WTC11 (cell line): ENCODE measurements at regions not wholly inside any gene's neighbourhood (a gene's known extent, or its start where the extent isn't known, plus 50 kb on each side); places are given as distances from the start of the nearest gene placed in this dataset.

Experiments used
- ATAC-seq: fragments of 200-7000 bp; cut with Tn5 transposase; 2 replicates; pipeline ENCODE4 v1.10.0; 2021; ENCODE audit warnings: mild to moderate bottlenecking, moderate library complexity
- CTCF ChIA-PET: fragments of 300-600 bp; sonication (Branson Sonifier 250); formaldehyde crosslinking; loops from one replicate; lab custom pipeline; 2021; ENCODE audit warnings: antibody characterized with exemption; lab: Charles Lee
- POLR2A ChIA-PET: fragments of 350-600 bp; sonication (Branson Sonifier 250); formaldehyde crosslinking; loops from one replicate; lab custom pipeline; 2021; ENCODE audit warnings: antibody characterized with exemption; lab: Charles Lee
- DNase-seq: peaks from one replicate; pipeline ENCODE4 v3.0.0; 2021; ENCODE audit warnings: low spot score
- H3K27ac Mint-ChIP-seq: 2 replicates; pipeline ENCODE4 v1.8.0; 2021; ENCODE audit warnings: mixed read lengths
- H3K27me3 Mint-ChIP-seq: 2 replicates; pipeline ENCODE4 v1.8.0; 2021; ENCODE audit warnings: low read depth, mild to moderate bottlenecking, moderate library complexity, mixed read lengths
- H3K36me3 Mint-ChIP-seq: 2 replicates; pipeline ENCODE4 v1.8.0; 2021; ENCODE audit warnings: mixed read lengths
- H3K4me1 Mint-ChIP-seq: 2 replicates; pipeline ENCODE4 v1.8.0; 2022; ENCODE audit warnings: mixed read lengths
- H3K4me3 Mint-ChIP-seq: 2 replicates; pipeline ENCODE4 v1.8.0; 2021; ENCODE audit warnings: mild to moderate bottlenecking, moderate library complexity, mixed read lengths
- H3K9me3 Mint-ChIP-seq: 2 replicates; pipeline ENCODE4 v1.8.0; 2021; ENCODE audit warnings: mixed read lengths
- ARID4B ChIP-seq: sonication (generic); formaldehyde crosslinking; IDR thresholded peaks from 2 replicates; pipeline ENCODE4 v1.8.0; 2023; ENCODE audit warnings: missing genetic modification reagents, mild to moderate bottlenecking, borderline replicate concordance
- CDX4 ChIP-seq: fragments of 250-450 bp; sonication (Bioruptor Pico); IDR thresholded peaks from 2 replicates; pipeline ENCODE4 v1.9.0; 2021; ENCODE audit warnings: moderate library complexity, mild to moderate bottlenecking, inconsistent platforms, borderline replicate concordance
- CREB1 ChIP-seq: sonication (generic); formaldehyde crosslinking; IDR thresholded peaks from 2 replicates; pipeline ENCODE4 v1.8.0; 2023; ENCODE audit warnings: mild to moderate bottlenecking, missing genetic modification reagents
- CREM ChIP-seq: sonication (generic); formaldehyde crosslinking; IDR thresholded peaks from 2 replicates; pipeline ENCODE4 v1.8.1; 2022; ENCODE audit warnings: mild to moderate bottlenecking, missing genetic modification reagents, moderate library complexity
- ELF4 ChIP-seq: sonication (generic); formaldehyde crosslinking; IDR thresholded peaks from 2 replicates; pipeline ENCODE4 v1.8.1; 2022; ENCODE audit warnings: low read depth, mild to moderate bottlenecking, moderate library complexity, missing genetic modification reagents
- ESRRA ChIP-seq: sonication (generic); formaldehyde crosslinking; IDR thresholded peaks from 2 replicates; pipeline ENCODE4 v1.8.1; 2022; ENCODE audit warnings: mild to moderate bottlenecking, missing genetic modification reagents, borderline replicate concordance
- ETV6 ChIP-seq: sonication (generic); formaldehyde crosslinking; IDR thresholded peaks from 2 replicates; pipeline ENCODE4 v1.8.1; 2022; ENCODE audit warnings: mild to moderate bottlenecking, missing genetic modification reagents
- GABPB1 ChIP-seq: sonication (generic); formaldehyde crosslinking; IDR thresholded peaks from 2 replicates; pipeline ENCODE4 v1.8.1; 2023; ENCODE audit warnings: mild to moderate bottlenecking, missing genetic modification reagents
- GRHL2 ChIP-seq: fragments of 250-450 bp; sonication (Bioruptor Pico); IDR thresholded peaks from 2 replicates; pipeline ENCODE4 v1.8.0; 2022; ENCODE audit warnings: mild to moderate bottlenecking, moderate library complexity; ENCODE audit not compliant: insufficient replicate concordance, severe bottlenecking
- MXD4 ChIP-seq: fragments of 250-450 bp; sonication (Bioruptor Pico); IDR thresholded peaks from 2 replicates; pipeline ENCODE4 v1.8.0; 2021; ENCODE audit warnings: mild to moderate bottlenecking, moderate library complexity, borderline replicate concordance
- OVOL2 ChIP-seq: fragments of 250-450 bp; sonication (Bioruptor Pico); IDR thresholded peaks from 2 replicates; pipeline ENCODE4 v1.9.0; 2021; ENCODE audit warnings: mild to moderate bottlenecking, borderline replicate concordance
- TEAD4 ChIP-seq: sonication (generic); formaldehyde crosslinking; IDR thresholded peaks from 2 replicates; pipeline ENCODE4 v1.8.0; 2022; ENCODE audit warnings: mild to moderate bottlenecking, missing genetic modification reagents
- ZNF219 ChIP-seq: sonication (generic); formaldehyde crosslinking; IDR thresholded peaks from 2 replicates; pipeline ENCODE4 v1.8.0; 2023; ENCODE audit warnings: missing genetic modification reagents, mild to moderate bottlenecking, borderline replicate concordance
- ZNF396 ChIP-seq: fragments of 250-450 bp; sonication (Bioruptor Pico); IDR thresholded peaks from 2 replicates; pipeline ENCODE4 v1.8.0; 2021; ENCODE audit warnings: mild to moderate bottlenecking, moderate library complexity, borderline replicate concordance
- ZNF423 ChIP-seq: fragments of 250-450 bp; sonication (Bioruptor Pico); IDR thresholded peaks from 2 replicates; pipeline ENCODE4 v2.1.2; 2022; ENCODE audit warnings: mild to moderate bottlenecking, moderate library complexity
- ZNF532 ChIP-seq: fragments of 250-450 bp; sonication (Bioruptor Pico); IDR thresholded peaks from 2 replicates; pipeline ENCODE4 v1.9.0; 2021; ENCODE audit warnings: mild to moderate bottlenecking, borderline replicate concordance
- TF ChIP-seq, protein P1 (sequence below): fragments of 250-450 bp; sonication (Bioruptor Pico); IDR thresholded peaks from 2 replicates; pipeline ENCODE4 v1.8.0; 2021; ENCODE audit warnings: mild to moderate bottlenecking
- TF ChIP-seq, protein P2 (sequence below): fragments of 200-600 bp; IDR thresholded peaks from 2 replicates; pipeline ENCODE4 v1.8.0; 2022; ENCODE audit warnings: antibody characterized with exemption
- TF ChIP-seq, protein P3 (sequence below): fragments of 250-450 bp; sonication (Bioruptor Pico); conservative IDR thresholded peaks from 2 replicates; pipeline ENCODE4 v1.9.0; 2021; ENCODE audit warnings: mild to moderate bottlenecking

GRCh38 chr2:16578081-16578480, 87.6 kb downstream of the CYRIA start:
- POLR2A ChIA-PET, result no interaction called here
- Mint-ChIP-seq H3K9me3 (peaks cover 27% of the 10 kb centered on the region), H3K4me1 (no peaks in the 10 kb centered on the region), H3K27me3 (no peaks in the 10 kb centered on the region), H3K36me3 (peaks cover 25% of the 10 kb centered on the region), H3K27ac (no peak overlapping the region), H3K4me3 (no peak overlapping the region)
- CTCF ChIA-PET, result interaction anchor here (0.6 kb wide), 1 partner anchor 10 kb away, joined by 3 read pairs; no protein-coding TSS in a partner anchor
- DNase-seq (no peak), ATAC-seq (no peak)
- no peak for TF ChIP-seq OVOL2 (CRISPR knock-in tag)
- no peak for TF ChIP-seq CDX4 (CRISPR knock-in tag)
- no peak for TF ChIP-seq ELF4 (CRISPR knock-in tag)
- no peak for TF ChIP-seq GRHL2
- no peak for TF ChIP-seq MXD4 (CRISPR knock-in tag)
- TF ChIP-seq, protein P1, sequence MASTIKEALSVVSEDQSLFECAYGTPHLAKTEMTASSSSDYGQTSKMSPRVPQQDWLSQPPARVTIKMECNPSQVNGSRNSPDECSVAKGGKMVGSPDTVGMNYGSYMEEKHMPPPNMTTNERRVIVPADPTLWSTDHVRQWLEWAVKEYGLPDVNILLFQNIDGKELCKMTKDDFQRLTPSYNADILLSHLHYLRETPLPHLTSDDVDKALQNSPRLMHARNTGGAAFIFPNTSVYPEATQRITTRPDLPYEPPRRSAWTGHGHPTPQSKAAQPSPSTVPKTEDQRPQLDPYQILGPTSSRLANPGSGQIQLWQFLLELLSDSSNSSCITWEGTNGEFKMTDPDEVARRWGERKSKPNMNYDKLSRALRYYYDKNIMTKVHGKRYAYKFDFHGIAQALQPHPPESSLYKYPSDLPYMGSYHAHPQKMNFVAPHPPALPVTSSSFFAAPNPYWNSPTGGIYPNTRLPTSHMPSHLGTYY (CRISPR knock-in tag), result no peak
- TF ChIP-seq CREM (CRISPR knock-in tag), result no peak
- TF ChIP-seq ETV6 (CRISPR knock-in tag), result no peak
- TF ChIP-seq ARID4B (CRISPR knock-in tag), result no peak
- no peak for TF ChIP-seq ZNF396 (CRISPR knock-in tag)
- TF ChIP-seq TEAD4 (CRISPR knock-in tag), result no peak
- TF ChIP-seq ZNF423 (CRISPR knock-in tag), result no peak
- TF ChIP-seq ZNF219 (CRISPR knock-in tag), result no peak
- TF ChIP-seq ZNF532, result no peak
- TF ChIP-seq GABPB1 (CRISPR knock-in tag), result no peak
- no peak for TF ChIP-seq CREB1
- TF ChIP-seq, protein P2, sequence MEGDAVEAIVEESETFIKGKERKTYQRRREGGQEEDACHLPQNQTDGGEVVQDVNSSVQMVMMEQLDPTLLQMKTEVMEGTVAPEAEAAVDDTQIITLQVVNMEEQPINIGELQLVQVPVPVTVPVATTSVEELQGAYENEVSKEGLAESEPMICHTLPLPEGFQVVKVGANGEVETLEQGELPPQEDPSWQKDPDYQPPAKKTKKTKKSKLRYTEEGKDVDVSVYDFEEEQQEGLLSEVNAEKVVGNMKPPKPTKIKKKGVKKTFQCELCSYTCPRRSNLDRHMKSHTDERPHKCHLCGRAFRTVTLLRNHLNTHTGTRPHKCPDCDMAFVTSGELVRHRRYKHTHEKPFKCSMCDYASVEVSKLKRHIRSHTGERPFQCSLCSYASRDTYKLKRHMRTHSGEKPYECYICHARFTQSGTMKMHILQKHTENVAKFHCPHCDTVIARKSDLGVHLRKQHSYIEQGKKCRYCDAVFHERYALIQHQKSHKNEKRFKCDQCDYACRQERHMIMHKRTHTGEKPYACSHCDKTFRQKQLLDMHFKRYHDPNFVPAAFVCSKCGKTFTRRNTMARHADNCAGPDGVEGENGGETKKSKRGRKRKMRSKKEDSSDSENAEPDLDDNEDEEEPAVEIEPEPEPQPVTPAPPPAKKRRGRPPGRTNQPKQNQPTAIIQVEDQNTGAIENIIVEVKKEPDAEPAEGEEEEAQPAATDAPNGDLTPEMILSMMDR, result no peak
- no peak for TF ChIP-seq ESRRA (CRISPR knock-in tag)
- TF ChIP-seq, protein P3, sequence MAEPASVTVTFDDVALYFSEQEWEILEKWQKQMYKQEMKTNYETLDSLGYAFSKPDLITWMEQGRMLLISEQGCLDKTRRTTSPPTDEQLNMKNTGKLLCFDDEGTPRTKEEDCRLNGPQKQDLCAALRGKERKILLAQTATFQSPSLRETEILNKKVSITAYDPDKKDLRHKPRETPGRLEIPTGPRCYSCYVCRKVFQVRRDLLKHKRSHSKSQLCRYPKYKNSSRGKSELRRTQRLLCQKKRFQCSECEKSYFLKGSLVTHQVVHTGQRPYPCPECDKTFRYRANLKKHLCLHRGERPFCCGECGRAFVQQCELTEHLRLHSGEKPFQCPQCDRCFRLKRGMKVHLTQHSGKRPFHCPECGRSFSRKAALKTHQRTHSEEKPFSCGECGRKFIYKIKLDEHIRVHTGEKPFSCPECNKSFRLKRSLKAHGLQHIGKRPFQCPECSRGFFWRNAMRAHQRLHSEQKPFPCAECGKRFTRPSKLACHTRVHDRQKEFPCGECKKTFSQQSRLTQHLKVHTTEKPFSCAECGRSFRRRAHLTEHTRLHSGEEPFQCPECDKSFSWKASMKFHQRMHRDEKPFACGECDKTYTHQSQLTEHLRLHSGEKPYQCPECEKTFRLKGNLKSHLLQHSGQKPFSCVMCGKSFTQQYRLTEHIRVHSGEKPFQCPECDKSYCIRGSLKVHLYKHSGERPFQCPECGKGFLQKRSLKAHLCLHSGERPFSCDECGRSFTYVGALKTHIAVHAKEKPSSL (CRISPR knock-in tag), result no peak
